ENCODE measurements at regions not wholly inside any gene's neighbourhood (a gene's known extent, or its start where the extent isn't known, plus 50 kb on each side); places are given as distances from the start of the nearest gene placed in this dataset.
"Not testable (repeated sequence)": the region's sequence is repeated elsewhere in the genome, so short reads cannot be mapped to it uniquely, and the experiment has no call there.

DNA sequence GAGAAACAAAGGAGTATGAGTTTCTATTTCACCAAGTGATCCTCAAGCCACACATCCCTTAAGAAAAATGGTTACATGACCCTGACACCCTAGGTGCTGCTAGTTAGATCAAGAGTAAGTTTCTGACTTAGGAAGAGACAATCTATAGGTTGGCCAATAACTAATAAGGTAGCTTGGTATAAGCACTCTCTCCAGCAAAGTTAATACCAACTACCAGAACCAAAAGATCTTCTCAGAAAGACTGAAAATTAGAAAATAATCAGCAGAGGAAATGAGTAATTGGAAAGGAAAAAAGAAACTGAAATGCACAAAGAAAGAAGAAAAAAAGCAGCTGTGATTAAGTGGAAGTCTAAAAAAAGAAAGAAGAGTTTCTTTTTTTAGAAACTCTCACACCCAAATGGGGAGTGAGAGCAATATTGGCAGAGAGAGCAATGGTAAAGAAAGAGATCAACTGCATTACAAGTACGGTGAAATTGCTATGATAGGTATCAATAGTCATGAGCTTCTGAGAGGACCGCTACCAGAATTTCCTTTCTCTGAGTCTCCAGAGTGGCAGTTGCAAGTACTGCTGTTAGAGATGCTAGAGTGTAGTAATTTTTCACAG, 195.5 kb downstream of the TMEM167A start:
- Histone ChIP-seq H3K9me3 (peaks cover 5 to 34% of the 10 kb centered on the region in 2 donors), H3K27me3 (no peaks in the 10 kb centered on the region), H3K4me3 (no peak overlapping the region), H3K36me3 (no peaks in the 10 kb centered on the region), H3K27ac (no peak overlapping the region), H3K4me1 (no peaks in the 10 kb centered on the region)
- intact Hi-C loops (cut with DNase I; ENCODE audit: low total_unique reads): no loop called here
- no peak for DNase-seq (ENCODE audit: low spot score in 2 of 2)
- TF ChIP-seq POLR2A (IDR thresholded peaks at IDR 0.05) (no peak), POLR2AphosphoS5 (IDR thresholded peaks at IDR 0.05) (no peak)
- TF ChIP-seq, protein P1, sequence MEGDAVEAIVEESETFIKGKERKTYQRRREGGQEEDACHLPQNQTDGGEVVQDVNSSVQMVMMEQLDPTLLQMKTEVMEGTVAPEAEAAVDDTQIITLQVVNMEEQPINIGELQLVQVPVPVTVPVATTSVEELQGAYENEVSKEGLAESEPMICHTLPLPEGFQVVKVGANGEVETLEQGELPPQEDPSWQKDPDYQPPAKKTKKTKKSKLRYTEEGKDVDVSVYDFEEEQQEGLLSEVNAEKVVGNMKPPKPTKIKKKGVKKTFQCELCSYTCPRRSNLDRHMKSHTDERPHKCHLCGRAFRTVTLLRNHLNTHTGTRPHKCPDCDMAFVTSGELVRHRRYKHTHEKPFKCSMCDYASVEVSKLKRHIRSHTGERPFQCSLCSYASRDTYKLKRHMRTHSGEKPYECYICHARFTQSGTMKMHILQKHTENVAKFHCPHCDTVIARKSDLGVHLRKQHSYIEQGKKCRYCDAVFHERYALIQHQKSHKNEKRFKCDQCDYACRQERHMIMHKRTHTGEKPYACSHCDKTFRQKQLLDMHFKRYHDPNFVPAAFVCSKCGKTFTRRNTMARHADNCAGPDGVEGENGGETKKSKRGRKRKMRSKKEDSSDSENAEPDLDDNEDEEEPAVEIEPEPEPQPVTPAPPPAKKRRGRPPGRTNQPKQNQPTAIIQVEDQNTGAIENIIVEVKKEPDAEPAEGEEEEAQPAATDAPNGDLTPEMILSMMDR (IDR thresholded peaks at IDR 0.05): no peak

DNA sequence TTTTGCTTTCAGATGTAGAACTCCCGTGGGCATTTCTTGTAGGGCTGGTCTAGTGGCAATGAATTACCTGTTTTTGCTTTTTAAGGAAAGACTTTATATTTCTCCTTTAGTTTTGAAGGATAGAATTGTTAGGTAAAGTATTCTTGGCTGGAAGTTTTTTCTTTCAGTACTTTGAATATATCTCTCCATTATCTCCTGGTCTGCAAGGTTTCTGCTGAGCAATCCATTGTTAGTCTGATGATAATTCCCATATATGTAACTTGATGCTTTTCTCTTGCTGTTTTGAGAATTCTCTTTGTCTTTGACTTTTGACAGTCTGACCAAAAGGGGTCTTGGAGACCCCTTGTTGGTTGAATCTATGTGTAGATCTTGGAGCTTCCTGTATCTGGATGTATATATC, 198.1 kb downstream of the TMEM167A start:
- no peaks in the 10 kb centered on the region for H3K27me3 ChIP-seq
- peaks cover 5 to 34% of the 10 kb centered on the region in 2 donors for H3K9me3 ChIP-seq
- TF ChIP-seq POLR2AphosphoS5 (IDR thresholded peaks at IDR 0.05) (no peak), POLR2A (IDR thresholded peaks at IDR 0.05) (no peak)
- TF ChIP-seq, protein P1 (IDR thresholded peaks at IDR 0.05): no peak
- H3K4me3 ChIP-seq: no peak overlapping the region
- no peaks in the 10 kb centered on the region for H3K4me1 ChIP-seq
- intact Hi-C loops (cut with DNase I; ENCODE audit: low total_unique reads): no loop called here
- DNase-seq (ENCODE audit: low spot score in 2 of 2): no peak
- H3K36me3 ChIP-seq: no peaks in the 10 kb centered on the region
- no peak overlapping the region for H3K27ac ChIP-seq

DNA sequence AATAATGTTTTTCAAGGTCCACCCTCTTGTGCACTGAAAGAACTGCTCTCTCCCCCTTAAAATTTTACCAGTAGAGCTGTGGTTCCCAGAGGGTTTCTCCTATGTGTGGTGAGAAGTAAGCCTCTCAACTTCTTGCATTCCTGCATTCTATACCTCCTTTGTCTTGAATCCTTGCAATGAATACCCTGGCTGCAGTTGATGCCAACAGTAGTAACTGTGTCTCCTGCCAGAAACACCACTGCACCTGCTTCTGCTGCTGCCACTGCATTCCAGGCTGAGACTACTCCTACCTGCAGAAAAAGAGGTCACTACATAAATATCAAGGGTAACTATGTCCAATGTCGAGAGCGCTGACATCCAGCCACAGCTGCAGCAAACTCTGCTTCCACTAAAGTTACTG, 203.7 kb downstream of the TMEM167A start:
- H3K27ac ChIP-seq: no peak overlapping the region
- peaks cover 0 to 13% of the 10 kb centered on the region in 2 donors for H3K9me3 ChIP-seq
- no peaks in the 10 kb centered on the region for H3K27me3 ChIP-seq
- H3K4me1 ChIP-seq: no peaks in the 10 kb centered on the region
- intact Hi-C loops (cut with DNase I; ENCODE audit: low total_unique reads): no loop called here
- H3K4me3 ChIP-seq: no peak overlapping the region
- DNase-seq (ENCODE audit: low spot score in 2 of 2): no peak
- no peak for TF ChIP-seq POLR2A (IDR thresholded peaks at IDR 0.05)
- H3K36me3 ChIP-seq: no peaks in the 10 kb centered on the region

DNA sequence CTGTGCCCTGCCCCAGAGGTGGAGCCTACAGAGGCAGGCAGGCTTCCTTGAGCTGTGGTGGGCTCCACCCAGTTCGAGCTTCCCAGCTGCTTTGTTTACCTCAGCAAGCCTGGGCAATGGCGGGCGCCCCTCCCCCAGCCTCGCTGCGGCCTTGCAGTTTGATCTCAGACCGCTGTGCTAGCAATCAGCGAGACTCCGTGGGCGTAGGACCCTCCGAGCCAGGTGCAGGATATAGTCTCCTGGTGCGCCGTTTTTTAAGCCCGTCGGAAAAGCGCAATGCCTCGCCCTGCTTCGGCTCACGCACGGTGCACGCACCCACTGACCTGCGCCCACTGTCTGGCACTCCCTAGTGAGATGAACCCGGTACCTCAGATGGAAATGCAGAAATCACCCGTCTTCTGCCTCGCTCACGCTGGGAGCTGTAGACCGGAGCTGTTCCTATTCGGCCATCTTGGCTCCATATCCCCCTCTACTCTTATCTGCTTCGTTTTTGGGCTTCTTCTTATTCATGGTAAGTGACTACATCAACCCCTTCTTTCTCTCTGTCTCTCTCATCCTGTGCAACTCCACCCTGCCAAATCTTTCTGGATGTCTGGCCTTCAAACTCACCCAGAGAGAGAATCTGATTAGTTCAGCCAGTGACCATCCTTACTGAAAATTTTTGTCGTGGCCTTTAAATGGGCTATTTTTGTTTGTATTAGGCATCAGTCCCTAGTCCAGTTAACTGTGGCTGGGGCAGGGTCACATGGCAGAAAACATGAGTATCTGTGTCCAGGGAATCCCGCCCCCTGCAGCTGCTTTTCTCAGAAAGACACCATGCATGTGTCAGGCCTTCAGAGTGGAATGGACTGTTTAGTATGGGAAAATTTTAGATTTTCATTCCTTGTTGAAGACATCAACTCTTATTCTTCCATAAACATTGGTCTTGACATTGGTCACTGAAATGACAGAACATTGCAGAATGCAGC, 204.6 kb downstream of the TMEM167A start:
- DNase-seq (ENCODE audit: low spot score in 2 of 2); H3K27me3 ChIP-seq; H3K4me3 ChIP-seq; H3K27ac ChIP-seq; intact Hi-C loops (cut with DNase I; ENCODE audit: low total_unique reads); H3K9me3 ChIP-seq; H3K4me1 ChIP-seq; H3K36me3 ChIP-seq: not testable (repeated sequence)

DNA sequence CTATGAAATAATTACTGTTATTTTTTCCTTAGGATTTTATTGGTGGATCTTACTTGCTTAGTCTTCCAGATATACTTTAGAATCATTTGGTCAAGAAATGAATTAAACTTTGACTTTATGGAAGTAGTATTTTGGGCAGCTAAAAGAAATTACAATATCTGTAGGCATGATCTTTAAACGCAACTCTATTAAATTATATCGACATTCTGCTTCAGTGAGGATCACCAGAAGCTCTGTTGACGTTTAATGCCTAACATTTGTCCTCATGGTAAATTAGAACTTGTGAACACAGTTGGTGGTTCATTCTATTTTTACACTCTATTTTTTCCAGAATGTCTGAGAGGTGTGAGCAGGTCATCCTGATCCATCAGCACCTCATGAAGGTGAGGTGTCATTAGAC, 211.6 kb downstream of the TMEM167A start:
- H3K27ac ChIP-seq: no peak overlapping the region
- H3K27me3 ChIP-seq: no peaks in the 10 kb centered on the region
- H3K9me3 ChIP-seq: no peaks in the 10 kb centered on the region
- no peaks in the 10 kb centered on the region for H3K4me1 ChIP-seq
- H3K36me3 ChIP-seq: no peaks in the 10 kb centered on the region
- TF ChIP-seq POLR2AphosphoS5 (IDR thresholded peaks at IDR 0.05): no peak
- intact Hi-C loops (cut with DNase I; ENCODE audit: low total_unique reads): no loop called here
- DNase-seq (ENCODE audit: low spot score in 2 of 2): no peak
- H3K4me3 ChIP-seq: no peak overlapping the region

DNA sequence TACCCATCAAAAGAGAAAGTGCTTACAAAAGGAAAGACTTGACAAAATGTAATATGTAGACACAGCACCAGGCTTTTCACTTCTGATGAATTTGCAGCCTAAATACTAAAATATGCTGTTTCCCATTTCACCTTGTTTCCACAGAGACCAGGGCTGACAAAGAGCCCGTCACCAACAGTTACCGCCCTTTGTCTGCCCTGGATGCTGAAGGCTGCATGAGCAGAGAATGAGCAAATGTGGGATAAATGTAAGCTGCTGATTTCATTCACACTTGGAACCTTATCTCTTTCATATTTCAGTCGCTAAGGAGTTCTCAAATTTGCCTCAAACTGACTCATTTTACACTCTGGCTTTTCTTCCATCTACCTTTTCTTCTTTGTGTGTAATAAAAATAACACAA, 213.9 kb downstream of the TMEM167A start:
- Histone ChIP-seq H3K27ac (no peak overlapping the region), H3K36me3 (no peaks in the 10 kb centered on the region), H3K4me3 (no peak overlapping the region), H3K4me1 (no peaks in the 10 kb centered on the region), H3K9me3 (no peaks in the 10 kb centered on the region), H3K27me3 (no peaks in the 10 kb centered on the region)
- TF ChIP-seq POLR2A (IDR thresholded peaks at IDR 0.05): no peak
- TF ChIP-seq, protein P1 (IDR thresholded peaks at IDR 0.05): no peak
- no peak for TF ChIP-seq POLR2AphosphoS5 (IDR thresholded peaks at IDR 0.05)
- DNase-seq (ENCODE audit: low spot score in 2 of 2): no peak
- intact Hi-C loops (cut with DNase I; ENCODE audit: low total_unique reads): no loop called here
